GM19328 (cell line): ENCODE measurements at regions not wholly inside any gene's neighbourhood (a gene's known extent, or its start where the extent isn't known, plus 50 kb on each side); places are given as distances from the start of the nearest gene placed in this dataset.
A peak's percentile ranks its signal among the peaks of the same experiment; 100 is the strongest.
"Not testable (repeated sequence)": the region's sequence is repeated elsewhere in the genome, so short reads cannot be mapped to it uniquely, and the experiment has no call there.

ENCODE experiments used
- ATAC-seq: cut with Tn5 transposase; IDR thresholded peaks from one replicate; pipeline ENCODE4 v1.9.1; 2021; ENCODE audit warnings: mild to moderate bottlenecking, moderate library complexity; ENCODE audit not compliant: unreplicated experiment

- no peak for ATAC-seq
These were observed 361.9 kb downstream of the HLX start for GRCh38 chr1:221241157-221241556.

DNA sequence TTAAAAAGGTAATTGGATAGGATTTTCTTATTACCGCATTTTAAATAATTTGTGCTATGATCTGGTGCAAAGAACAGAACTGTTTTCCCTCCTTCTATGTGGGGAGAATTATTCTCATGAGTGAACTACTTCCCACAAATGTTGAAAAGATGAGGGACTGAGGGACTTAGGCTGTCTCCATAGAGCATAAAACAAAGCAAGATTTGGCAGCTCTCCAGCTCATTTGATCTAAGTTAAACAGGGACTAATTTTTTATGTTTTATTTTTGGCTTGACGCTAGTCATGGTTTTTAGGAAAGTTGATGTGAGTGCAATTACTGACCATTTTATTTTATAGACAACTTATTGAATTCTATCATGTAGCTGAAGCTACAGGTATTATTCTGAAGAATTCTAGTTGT is 362.3 kb downstream of the HLX start:
- ATAC-seq, result no peak

- no peak for ATAC-seq
These were observed 366.8 kb downstream of the HLX start for GRCh38 chr1:221246067-221246466.

DNA sequence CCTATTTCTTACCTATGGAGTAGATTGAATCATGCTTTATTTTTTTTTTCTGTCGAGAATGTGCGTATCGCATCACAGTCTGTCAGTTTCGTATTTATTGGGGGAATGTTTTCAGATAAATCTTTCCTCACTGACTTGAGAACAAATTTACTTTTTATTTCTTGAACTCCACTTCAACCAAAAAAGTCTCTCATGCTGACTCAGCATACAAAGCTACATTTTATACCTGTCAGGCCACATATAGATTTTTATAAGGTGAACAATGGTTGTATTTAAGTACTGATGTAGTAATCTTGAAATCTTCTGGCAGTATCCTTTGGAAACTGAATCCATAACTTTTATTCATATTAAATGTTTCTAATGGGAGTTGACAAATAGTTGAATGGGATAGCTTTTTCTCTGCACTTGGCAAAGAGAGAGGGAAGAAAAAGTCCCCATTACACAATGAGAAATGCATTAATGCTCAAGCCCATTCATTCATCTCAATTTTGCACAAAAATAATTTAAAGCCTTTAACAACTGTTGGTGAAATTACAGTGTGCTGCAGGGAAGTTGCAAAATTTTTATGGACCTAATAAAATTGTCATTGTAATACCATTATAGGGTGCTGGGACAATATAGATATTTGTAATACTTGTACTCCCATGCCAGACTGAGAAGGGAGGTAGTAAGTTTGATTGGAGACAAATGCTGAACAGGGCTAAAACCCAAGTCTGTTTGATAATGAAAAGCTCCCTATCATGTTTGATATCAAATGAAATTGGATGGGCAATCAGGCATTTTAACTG is 367.6 kb downstream of the HLX start:
- ATAC-seq, result no peak

GRCh38 chr1:221251580-221251979 is 372.3 kb downstream of the HLX start:
- no peak for ATAC-seq

- no peak for ATAC-seq
These were observed 375.6 kb downstream of the HLX start for GRCh38 chr1:221254813-221255212.

GRCh38 chr1:221256773-221257172 is 377.5 kb downstream of the HLX start:
- ATAC-seq, result no peak

GRCh38 chr1:221257548-221257947 is 378.3 kb downstream of the HLX start:
- not testable (repeated sequence) for ATAC-seq

- ATAC-seq, result not testable (repeated sequence)
These were observed 383.4 kb downstream of the HLX start for GRCh38 chr1:221262677-221263076.

DNA sequence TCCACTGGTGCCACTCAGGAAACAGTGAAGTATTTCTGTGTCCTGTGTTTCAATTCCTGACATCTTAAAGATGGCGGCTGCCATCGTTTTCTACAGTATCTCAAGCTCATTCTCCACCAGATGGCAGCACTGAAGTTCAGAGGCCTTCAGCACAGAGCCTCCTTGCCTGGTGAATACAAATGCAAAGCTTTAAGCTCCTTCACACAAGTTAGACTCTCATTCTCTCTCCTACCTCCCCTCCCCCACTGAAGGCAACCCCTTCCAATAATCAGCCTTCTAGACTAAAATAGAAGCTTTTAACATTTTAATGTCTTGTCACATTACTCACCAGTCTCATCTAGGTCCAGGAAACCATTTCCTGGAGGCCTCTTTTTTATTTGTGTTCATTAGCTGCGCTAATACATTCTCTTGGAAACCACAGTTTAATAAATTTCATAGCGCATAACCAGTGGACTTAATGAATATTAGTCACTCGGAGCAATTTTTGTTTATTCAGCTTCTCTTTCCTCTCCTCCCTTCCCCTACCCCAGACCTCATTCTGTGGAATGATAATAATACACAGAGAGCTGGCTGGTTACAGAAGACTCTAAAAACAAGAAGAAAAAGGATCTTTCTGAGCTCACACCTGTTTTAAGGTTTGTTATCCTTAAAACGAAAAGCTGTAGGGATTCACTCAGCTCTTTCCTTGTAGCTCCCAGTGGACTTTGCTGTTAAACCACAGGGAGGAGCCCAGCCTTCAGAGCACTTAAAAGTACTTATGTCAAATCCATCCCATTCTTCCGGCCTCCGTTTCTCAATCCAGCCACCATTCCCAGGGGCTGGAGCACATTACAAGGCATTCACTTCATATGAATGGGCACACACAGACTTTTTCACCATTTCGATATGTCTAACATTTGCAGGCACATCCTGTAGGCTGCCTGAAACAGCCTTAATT is 384.9 kb downstream of the HLX start:
- peak; percentile 84 for ATAC-seq

GRCh38 chr1:221264848-221265247 is 385.6 kb downstream of the HLX start:
- no peak for ATAC-seq

- no peak for ATAC-seq
These were observed 389.1 kb downstream of the HLX start for GRCh38 chr1:221268295-221268694.

- ATAC-seq, result no peak
These were observed 392.5 kb downstream of the HLX start for GRCh38 chr1:221271701-221272100.

- ATAC-seq, result no peak
These were observed 393.7 kb downstream of the HLX start for GRCh38 chr1:221272940-221273339.

DNA sequence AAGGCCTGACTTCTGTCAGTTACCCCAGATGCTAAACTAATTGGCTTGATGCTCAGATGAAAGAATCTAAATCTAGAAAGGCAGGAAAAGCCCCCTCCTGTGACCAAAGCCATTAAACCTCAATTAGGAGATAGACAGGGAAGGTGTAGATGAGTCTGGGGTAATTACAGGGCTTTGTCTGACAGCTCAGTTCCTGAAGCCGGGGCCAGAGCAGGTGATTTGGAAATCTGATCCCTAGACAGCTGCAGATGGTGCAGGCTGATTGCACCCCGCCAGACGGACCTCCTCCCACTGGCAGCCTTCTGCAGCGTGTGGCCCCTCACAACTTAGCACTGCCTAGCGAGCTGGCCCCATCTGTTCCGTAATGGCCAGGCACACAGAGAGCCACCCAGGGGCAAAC is 395.1 kb downstream of the HLX start:
- no peak for ATAC-seq

DNA sequence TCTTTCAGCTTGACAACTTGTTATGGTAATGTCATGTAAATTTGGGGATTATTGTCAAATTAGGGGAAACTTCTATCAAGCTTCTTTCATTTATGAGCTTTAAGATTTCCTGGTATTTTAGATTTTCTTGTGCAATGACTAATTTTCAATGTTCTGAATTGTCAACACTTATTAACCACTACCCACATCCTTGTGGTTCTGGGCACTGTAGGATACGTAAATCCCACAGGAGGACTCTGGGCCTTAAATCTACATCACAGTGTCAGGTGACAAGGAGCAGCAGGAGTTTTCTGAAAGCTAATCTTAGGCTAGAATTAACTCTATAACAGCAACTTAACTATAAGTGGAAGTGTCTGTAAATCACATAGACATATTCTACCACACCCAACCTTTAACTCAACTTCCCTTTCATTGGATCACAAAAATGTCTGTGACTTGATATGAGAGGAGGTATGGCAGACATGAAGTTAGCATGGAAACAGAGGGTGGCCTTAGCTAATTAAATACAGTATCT is 397.7 kb downstream of the HLX start:
- no peak for ATAC-seq

GRCh38 chr1:221279146-221279545 is 399.9 kb downstream of the HLX start:
- no peak for ATAC-seq

DNA sequence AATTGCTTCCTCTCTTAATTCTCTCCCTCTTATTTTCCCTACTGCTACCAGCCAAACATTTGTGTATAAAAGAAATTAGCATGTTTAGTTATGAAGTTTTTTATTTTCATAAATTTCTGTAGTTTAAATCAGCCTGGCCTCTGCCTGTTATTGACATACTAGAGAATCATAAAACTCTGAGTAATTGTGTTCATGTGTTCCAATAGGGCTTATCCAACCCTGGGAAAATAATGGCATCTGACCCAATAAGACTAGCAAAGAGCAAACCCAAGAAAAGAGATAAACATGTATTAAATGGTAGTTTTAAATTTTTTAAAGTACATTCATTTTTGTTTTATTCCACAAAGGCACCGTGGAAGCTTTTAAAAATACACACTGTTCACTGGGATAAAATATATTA is 404.3 kb downstream of the HLX start:
- ATAC-seq, result no peak

DNA sequence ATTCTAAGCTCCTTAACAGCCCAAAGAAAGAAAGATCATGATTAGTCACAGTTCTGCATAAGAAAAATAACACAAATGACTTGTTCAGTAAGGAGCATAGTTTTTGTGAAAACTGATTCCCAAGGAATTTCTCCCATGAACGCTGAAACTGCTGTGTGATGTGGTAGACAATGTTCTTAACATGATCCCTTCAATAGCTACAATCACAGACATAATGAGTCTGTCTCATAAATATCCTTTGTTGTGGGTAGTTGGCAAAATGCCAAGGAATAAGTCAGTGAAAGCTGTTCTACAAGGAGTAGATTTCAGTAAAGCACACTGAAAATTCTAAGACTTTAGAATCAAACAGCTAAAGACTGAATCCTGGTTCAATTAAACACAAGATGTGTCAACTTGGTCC is 404.8 kb downstream of the HLX start:
- ATAC-seq, result no peak

DNA sequence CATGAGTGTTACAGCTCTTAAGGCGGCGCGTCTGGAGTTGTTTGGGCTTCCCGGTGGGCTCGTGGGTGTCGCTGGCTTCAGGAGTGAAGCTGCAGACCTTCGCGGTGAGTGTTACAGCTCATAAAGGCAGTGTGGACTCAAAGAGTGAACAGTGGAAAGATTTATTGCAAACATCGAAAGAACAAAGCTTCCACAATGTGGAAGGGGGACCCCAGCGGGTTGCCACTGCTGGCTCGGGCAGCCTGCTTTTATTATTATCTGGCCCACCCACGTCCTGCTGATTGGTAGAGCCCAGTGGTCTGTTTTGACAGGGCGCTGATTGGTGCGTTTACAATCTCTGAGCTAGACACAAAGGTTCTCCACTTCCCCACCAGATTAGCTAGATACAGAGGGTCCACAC is 405.7 kb downstream of the HLX start:
- ATAC-seq, result not testable (repeated sequence)

DNA sequence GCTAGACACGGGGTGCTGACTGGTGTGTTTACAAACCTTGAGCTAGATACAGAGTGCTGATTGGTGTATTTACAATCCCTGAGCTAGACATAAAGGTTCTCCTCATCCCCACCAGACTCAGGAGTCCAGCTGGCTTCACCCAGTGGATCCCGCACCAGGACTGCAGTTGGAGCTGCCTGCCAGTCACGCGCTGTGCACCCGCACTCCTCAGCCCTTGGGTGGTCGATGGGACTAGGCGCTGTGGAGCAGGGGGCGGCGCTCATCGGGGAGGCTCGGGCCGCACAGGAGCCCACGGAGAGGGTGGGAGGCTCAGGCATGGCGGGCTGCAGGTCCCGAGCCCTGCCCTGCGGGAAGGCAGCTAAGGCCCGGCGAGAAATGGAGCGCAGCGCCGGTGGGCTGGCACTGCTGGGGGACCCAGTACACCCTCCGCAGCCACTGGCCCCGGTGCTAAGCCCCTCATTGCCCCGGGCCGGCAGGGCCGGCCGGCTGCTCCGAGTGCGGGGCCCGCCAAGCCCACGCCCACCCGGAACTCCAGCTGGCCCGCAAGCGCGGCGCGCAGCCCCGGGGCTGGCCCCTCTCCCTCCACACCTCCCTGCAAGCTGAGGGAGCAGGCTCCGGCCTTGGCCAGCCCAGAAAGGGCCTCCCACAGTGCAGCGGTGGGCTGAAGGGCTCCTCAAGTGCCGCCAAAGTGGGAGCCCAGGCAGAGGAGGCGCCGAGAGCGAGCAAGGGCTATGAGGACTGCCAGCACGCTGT is 406.4 kb downstream of the HLX start:
- ATAC-seq, result not testable (repeated sequence)
